WERI-Rb-1 (cell line): ENCODE measurements at regions not wholly inside any gene's neighbourhood (a gene's known extent, or its start where the extent isn't known, plus 50 kb on each side); places are given as distances from the start of the nearest gene placed in this dataset.

Experiments
- DNase-seq: peaks from one replicate; pipeline ENCODE4 v3.0.0-alpha.2; 2020
- H3K27ac ChIP-seq: fragments of 250-450 bp; sonication (Bioruptor Pico); 2 replicates; pipeline ENCODE4 v1.5.1; 2020; ENCODE audit warnings: mild to moderate bottlenecking, moderate library complexity
- H3K27me3 ChIP-seq: fragments of 250-450 bp; sonication (Bioruptor Pico); 2 replicates; pipeline ENCODE4 v1.5.1; 2021; ENCODE audit warnings: mild to moderate bottlenecking, low read depth, moderate library complexity; ENCODE audit not compliant: insufficient read depth, severe bottlenecking
- H3K36me3 ChIP-seq: fragments of 250-450 bp; sonication (Bioruptor Pico); 2 replicates; pipeline ENCODE4 v1.5.1; 2020; ENCODE audit warnings: mild to moderate bottlenecking, moderate library complexity
- H3K4me3 ChIP-seq: 2 replicates; pipeline ENCODE4 v1.5.1; 2011; ENCODE audit warnings: low read depth, mild to moderate bottlenecking, control low read depth, low read length
- H3K9me3 ChIP-seq: fragments of 250-450 bp; sonication (Bioruptor Pico); 2 replicates; pipeline ENCODE4 v1.5.1; 2021; ENCODE audit warnings: mild to moderate bottlenecking, moderate library complexity; ENCODE audit not compliant: severe bottlenecking
- CTCF ChIP-seq: IDR thresholded peaks from 2 replicates; pipeline ENCODE4 v1.5.1; 2011; ENCODE audit warnings: low read depth, mild to moderate bottlenecking, control low read depth, inconsistent platforms, low read length

DNA sequence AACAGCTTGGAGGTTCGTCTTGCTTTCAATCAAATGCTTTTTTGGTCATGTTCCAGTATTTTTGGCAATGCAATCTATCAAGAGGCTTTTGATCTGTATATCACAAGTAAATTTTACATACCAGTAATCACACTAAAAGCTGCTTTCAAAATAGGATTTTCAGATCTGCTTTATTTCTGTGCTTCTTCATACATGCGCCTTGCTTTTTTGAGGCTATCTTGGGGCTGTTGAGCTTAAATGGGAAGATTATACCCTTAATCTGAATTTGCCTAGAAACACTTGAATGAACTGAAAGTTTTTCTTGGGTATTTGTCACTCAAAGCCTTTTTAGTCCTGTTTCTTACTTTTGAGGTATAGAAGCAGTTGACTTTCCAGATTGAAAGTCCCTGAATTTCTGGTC is 62.1 kb upstream of the DCBLD2 start:
- no peaks in the 10 kb centered on the region for H3K36me3 ChIP-seq
- H3K4me3 ChIP-seq: no peak overlapping the region
- H3K27ac ChIP-seq: no peak overlapping the region
- no peak for TF ChIP-seq CTCF
- H3K27me3 ChIP-seq: no peaks in the 10 kb centered on the region
- H3K9me3 ChIP-seq: no peaks in the 10 kb centered on the region
- no peak for DNase-seq

DNA sequence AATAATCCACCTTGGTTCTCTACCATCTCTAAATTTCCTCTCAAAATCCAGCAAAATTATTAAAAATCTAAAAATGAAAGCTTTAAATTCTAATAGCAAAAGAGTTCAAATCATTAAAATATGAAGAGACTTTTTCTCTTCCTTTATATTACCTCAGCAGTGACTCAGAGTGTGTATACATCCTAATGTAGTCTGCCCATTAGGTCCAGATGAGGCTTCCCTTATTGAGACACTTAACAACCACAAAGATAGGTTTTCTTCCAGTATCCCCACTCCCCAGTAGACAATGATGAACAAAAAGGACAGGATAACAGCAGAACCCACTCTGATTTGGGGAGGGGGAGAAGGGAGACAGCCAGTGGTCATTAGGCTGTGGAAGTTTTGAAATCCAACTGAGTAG is 61.5 kb upstream of the DCBLD2 start:
- DNase-seq: no peak
- no peak overlapping the region for H3K4me3 ChIP-seq
- H3K27ac ChIP-seq: no peak overlapping the region
- H3K9me3 ChIP-seq: no peaks in the 10 kb centered on the region
- H3K36me3 ChIP-seq: no peaks in the 10 kb centered on the region
- H3K27me3 ChIP-seq: no peaks in the 10 kb centered on the region
- TF ChIP-seq CTCF: no peak

DNA sequence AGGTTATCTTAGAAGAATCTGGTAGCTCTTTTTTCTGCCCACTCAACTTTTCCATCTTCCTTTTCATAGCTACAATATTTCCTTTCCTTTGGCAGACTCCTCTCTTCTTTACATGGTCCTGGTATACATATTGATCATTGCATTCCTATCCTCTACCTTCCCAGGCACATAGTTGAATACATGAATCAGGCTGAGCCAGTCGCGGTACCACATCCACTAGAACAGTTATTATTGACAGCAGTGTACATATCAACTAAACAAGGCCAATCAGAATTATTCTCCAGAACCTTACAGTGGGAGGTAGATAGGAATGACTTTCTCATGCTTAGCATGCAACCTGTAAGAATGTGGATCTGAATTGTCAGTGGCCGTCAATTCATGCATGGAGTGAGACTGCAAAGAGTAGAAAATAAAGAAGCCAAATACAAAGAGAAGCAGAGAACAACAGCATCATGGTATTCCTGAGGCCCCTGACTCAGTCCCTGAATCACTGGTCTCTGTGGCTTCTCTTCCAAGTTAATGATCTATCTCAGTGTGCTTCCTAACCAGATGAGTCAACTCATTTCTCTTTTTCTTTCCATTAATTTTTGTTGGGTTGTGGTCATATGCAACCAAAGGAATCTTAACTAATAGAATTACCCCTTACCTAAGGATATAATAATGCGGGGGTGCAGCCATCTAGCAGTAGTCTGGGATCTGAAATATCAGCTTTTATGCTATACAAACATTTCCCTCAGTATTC is 60.9 kb upstream of the DCBLD2 start:
- TF ChIP-seq CTCF: no peak

DNA sequence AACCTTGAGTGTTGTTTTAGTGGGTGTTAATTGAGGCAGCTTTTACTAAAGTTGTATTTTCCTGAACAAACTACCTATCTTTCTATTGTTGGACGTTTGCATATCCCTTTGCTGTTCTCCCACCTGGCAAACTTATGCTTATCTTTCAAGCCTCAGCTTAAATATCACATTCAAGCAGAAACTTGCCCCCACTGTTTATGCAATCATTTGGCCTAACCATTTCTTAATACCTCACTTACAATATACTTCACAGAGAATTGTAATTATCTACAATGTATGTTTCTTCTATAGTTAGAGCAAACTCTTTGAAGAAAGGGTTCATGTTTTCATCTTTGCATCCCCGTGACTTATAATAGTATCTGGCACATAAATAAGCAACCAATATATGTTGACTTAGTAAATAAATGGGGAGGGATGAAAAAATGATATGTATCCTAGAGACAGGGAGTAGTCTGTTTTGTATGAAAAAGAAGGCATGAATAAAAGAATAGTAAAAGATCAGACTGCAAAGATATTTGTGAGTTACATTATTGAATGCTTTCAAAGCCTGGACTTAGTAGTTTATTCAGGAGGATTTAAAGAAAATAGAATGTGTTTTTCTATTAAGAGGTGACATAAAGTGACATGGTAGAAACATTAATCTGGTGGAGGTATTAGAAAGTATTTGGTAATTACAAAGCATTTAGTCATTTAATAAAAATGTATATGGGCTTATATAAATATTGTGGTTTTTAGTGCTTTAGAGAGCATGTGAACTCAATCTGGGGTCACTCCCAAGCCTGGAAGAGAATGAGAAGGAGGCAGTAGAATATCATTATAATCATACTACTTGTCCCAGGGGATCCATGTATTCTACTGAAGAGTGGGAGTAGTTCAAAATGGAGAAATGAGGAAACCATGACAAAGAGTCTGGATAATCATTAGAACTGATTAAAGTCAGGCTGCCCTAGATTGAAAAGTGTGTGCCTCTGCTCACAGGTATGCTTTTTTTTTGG is 60.0 kb upstream of the DCBLD2 start:
- no peak overlapping the region for H3K27ac ChIP-seq
- H3K27me3 ChIP-seq: no peaks in the 10 kb centered on the region
- H3K9me3 ChIP-seq: no peaks in the 10 kb centered on the region
- no peaks in the 10 kb centered on the region for H3K36me3 ChIP-seq
- no peak for DNase-seq
- no peak overlapping the region for H3K4me3 ChIP-seq
- no peak for TF ChIP-seq CTCF

More for the DNA sequence above, 60.9 kb upstream of the DCBLD2 start:
- Histone ChIP-seq H3K27ac (no peak overlapping the region), H3K36me3 (no peaks in the 10 kb centered on the region), H3K27me3 (no peaks in the 10 kb centered on the region), H3K4me3 (no peak overlapping the region), H3K9me3 (no peaks in the 10 kb centered on the region)
- no peak for DNase-seq

DNA sequence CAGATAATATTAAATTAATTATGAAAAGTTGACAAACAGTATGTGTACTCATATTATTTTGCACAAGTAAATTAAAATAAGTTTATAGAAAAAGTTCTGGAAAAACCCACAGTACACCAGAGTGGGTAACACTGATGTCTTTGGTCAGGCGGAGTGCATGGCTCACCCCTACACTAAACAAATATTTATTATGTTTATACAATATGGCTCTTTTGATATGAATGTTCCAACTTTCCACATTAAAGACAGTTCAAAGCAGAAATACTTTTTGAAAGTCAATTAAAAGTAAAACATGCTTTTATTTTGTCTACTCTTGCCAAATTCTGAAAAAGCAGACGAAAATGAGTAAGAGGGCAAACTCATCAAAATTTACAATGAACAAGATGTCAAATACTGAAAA is 56.2 kb upstream of the DCBLD2 start:
- no peaks in the 10 kb centered on the region for H3K36me3 ChIP-seq

More for the DNA sequence above, 56.2 kb upstream of the DCBLD2 start:
- DNase-seq: no peak
- no peak overlapping the region for H3K4me3 ChIP-seq
- H3K27ac ChIP-seq: no peak overlapping the region
- TF ChIP-seq CTCF: no peak
- peaks cover 4% of the 10 kb centered on the region for H3K9me3 ChIP-seq
- H3K27me3 ChIP-seq: no peaks in the 10 kb centered on the region
